Body of pancreas (tissue), 4 donors: ENCODE measurements at regions not wholly inside any gene's neighbourhood (a gene's known extent, or its start where the extent isn't known, plus 50 kb on each side); places are given as distances from the start of the nearest gene placed in this dataset.

Experiments
- POLR2A ChIP-seq, 3 donors: fragments of 450-650 bp; IDR thresholded peaks; one replicate each; pipeline ENCODE4 v1.6.1; 2016; ENCODE audit warnings: antibody characterized with exemption in 3 of 3, mild to moderate bottlenecking in 2 of 3
- TF ChIP-seq, protein P1 (sequence below), 7 experiments: fragments of 450-650 bp in 4 of 7; fragments of 200-600 bp in 3 of 7; sonication (generic) in 3 of 7; IDR thresholded peaks; one replicate each; pipeline ENCODE4 v1.5.1; 2016 to 2019; ENCODE audit warnings: antibody characterized with exemption in 7 of 7

DNA sequence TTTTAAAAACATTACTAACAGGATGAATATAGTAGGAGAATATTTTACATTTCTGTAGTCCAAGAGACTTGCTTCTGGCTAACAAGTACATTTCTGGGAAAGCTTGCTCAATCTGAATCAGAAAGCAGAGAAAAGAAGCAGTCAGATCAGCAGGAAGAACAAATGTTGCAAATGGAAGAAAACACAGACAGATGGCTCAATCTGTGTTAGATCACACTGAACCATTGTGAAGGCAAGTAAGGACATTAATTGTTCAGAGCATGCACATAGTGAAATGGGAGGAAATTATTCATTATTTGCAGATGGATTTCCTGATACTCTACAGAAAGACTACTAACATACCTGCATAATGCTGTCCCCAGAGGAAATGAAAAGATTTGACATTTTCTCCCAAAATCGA lies 65.2 kb upstream of the CNOT2 start:
- no peak for TF ChIP-seq POLR2A (IDR thresholded peaks at IDR 0.05)
- TF ChIP-seq, protein P1, sequence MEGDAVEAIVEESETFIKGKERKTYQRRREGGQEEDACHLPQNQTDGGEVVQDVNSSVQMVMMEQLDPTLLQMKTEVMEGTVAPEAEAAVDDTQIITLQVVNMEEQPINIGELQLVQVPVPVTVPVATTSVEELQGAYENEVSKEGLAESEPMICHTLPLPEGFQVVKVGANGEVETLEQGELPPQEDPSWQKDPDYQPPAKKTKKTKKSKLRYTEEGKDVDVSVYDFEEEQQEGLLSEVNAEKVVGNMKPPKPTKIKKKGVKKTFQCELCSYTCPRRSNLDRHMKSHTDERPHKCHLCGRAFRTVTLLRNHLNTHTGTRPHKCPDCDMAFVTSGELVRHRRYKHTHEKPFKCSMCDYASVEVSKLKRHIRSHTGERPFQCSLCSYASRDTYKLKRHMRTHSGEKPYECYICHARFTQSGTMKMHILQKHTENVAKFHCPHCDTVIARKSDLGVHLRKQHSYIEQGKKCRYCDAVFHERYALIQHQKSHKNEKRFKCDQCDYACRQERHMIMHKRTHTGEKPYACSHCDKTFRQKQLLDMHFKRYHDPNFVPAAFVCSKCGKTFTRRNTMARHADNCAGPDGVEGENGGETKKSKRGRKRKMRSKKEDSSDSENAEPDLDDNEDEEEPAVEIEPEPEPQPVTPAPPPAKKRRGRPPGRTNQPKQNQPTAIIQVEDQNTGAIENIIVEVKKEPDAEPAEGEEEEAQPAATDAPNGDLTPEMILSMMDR (IDR thresholded peaks at IDR 0.05): no peak
